Mammary epithelial cell (primary cell): ENCODE measurements at regions not wholly inside any gene's neighbourhood (a gene's known extent, or its start where the extent isn't known, plus 50 kb on each side); places are given as distances from the start of the nearest gene placed in this dataset.

Experiments used
- CTCF ChIP-seq, 2 donors: IDR thresholded peaks in 1 of 2; conservative IDR thresholded peaks in 1 of 2; 2 replicates each; pipeline ENCODE4 v1.5.1; 2011 to 2012; ENCODE audit warnings: inconsistent platforms in 2 of 2, low read length in 2 of 2, mild to moderate bottlenecking in 2 of 2, control low read depth in 1 of 2, low read depth in 1 of 2; ENCODE audit not compliant: insufficient read depth in 1 of 2; ENCODE audit errors: extremely low read depth in 1 of 2
- EZH2 ChIP-seq: IDR thresholded peaks from 2 replicates; pipeline ENCODE4 v1.6.1; 2012; ENCODE audit warnings: low read length, inconsistent platforms, borderline replicate concordance

- TF ChIP-seq CTCF (conservative IDR thresholded peaks at IDR 0.05 in 1 of 2, IDR thresholded peaks at IDR 0.05 in 1 of 2; ENCODE audit: extremely low read depth in 1 of 2, insufficient read depth in 1 of 2, low read depth in 1 of 2, low read length in 2 of 2) (no peak), EZH2 (no peak)
Measured at GRCh38 chr6:71368284-71368683, 79.7 kb downstream of the OGFRL1 start.
